ENCODE measurements at regions not wholly inside any gene's neighbourhood (a gene's known extent, or its start where the extent isn't known, plus 50 kb on each side); places are given as distances from the start of the nearest gene placed in this dataset.
A peak's percentile ranks its signal among the peaks of the same experiment; 100 is the strongest.

GRCh38 chr2:120935339-120936313, 200.0 kb downstream of the GLI2 start (continued):
- TF ChIP-seq ZNF350 (CRISPR knock-in tag; IDR thresholded peaks at IDR 0.05; ENCODE audit: borderline replicate concordance, low read depth), result peak; percentile 56; the same call in 1 of the 2 replicates
- TF ChIP-seq, protein P1, sequence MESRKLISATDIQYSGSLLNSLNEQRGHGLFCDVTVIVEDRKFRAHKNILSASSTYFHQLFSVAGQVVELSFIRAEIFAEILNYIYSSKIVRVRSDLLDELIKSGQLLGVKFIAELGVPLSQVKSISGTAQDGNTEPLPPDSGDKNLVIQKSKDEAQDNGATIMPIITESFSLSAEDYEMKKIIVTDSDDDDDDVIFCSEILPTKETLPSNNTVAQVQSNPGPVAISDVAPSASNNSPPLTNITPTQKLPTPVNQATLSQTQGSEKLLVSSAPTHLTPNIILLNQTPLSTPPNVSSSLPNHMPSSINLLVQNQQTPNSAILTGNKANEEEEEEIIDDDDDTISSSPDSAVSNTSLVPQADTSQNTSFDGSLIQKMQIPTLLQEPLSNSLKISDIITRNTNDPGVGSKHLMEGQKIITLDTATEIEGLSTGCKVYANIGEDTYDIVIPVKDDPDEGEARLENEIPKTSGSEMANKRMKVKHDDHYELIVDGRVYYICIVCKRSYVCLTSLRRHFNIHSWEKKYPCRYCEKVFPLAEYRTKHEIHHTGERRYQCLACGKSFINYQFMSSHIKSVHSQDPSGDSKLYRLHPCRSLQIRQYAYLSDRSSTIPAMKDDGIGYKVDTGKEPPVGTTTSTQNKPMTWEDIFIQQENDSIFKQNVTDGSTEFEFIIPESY (CRISPR knock-in tag; IDR thresholded peaks at IDR 0.05), result no peak
- TF ChIP-seq ARID2 (CRISPR knock-in tag; IDR thresholded peaks at IDR 0.05; ENCODE audit: borderline replicate concordance), result no peak
- peak; percentile 85; the same call in 1 of the 2 replicates for TF ChIP-seq PITX1 (CRISPR knock-in tag; IDR thresholded peaks at IDR 0.05)
- 0 out of 2 replicates have a peak, but pooled peaks have one; percentile 50 for TF ChIP-seq ZNF619 (CRISPR knock-in tag; IDR thresholded peaks at IDR 0.05)

DNA sequence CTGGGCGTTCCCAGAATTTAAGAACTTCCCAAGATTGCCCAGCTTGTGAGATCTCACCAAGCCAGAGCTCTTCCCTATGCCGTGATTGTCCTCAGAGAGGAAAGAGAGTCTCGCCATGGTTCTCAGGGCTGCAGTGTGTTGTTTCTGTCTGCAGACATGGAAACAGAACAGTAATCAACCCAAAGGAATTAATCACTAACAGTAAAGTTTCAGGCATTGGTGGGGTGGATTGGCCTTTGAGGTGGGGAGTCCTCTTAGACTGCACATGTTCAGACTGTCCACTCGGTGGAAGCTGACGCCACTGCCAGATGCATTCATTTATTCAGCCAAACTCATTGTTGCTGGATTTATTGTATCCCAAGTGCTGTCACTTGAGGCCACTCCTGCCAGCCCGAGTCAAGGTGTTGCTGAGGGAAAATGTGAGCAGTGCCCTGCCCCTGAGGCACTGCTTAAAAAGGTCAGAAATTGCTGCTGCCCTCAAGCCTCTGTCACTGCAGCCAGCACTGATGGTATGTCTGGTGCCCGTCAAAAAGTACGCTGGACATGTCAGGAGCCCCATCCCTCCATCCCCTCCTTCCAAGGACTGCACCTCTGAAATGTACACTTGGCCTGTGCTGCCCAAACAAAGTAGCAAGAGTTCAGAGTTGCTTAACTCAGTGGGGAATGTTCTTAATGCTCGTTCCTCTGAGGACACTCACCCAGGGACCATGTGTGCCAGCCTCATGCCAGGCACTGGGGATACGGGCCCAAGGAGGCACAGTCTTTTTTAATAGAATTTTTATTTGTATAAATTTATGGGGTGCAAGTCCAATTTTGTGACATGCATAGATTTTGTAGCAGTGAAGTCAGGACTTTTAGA, 201.0 kb downstream of the GLI2 start:
- H3K36me3 ChIP-seq (replicated peaks in 1 of 2; ENCODE audit: control insufficient read depth in 1 of 2, insufficient read depth in 2 of 2, low read length in 2 of 2), result no peaks in the 10 kb centered on the region
- in situ Hi-C loops (cut with HindIII; ENCODE audit: extremely low pct_ligation_motif_present, low pct_unique_long_range_greater_than_20kb) (no loop called here), intact Hi-C loops (cut with micrococcal nuclease; ENCODE audit: unreplicated experiment) (no loop called here)
- no peaks in the 10 kb centered on the region; the same call in 1 of the 2 replicates for H4K20me1 ChIP-seq (ENCODE audit: insufficient read depth, low read length)
- H3K4me3 ChIP-seq (replicated peaks in 1 of 3; ENCODE audit: insufficient read depth in 1 of 3, low read depth in 2 of 3, low read length in 3 of 3), result no peak overlapping the region
- WGBS (ENCODE audit: low lambda C conversion rate), result 46% methylated on average over 10 of the region's 10 CpGs
- no peaks in the 10 kb centered on the region for H3K9me3 ChIP-seq (ENCODE audit: low read length)
- no TSS peak for BruUV-seq (replicated peaks)
- H3K4me1 ChIP-seq (ENCODE audit: insufficient read depth, low read length), result peaks cover 87% of the 10 kb centered on the region
- H3K27ac ChIP-seq (ENCODE audit: extremely low read length, insufficient read depth, low read length), result no peak overlapping the region
- no peaks in the 10 kb centered on the region for H3K79me2 ChIP-seq (ENCODE audit: insufficient read depth, low read length)
- H3K9ac ChIP-seq (ENCODE audit: insufficient read depth, low read depth, low read length), result no peak overlapping the region
- ChIA-PET POLR2A (no interaction called here), CTCF (ENCODE audit: low intra/inter-chr PET ratio, low total read pairs) (no interaction called here)
- DNase-seq (ENCODE audit: low spot score) (no peak), ATAC-seq (no peak), FAIRE-seq (peak; percentile 56)
- H3K27me3 ChIP-seq (ENCODE audit: control insufficient read depth in 1 of 2, insufficient read depth in 2 of 2, low read length in 2 of 2), result peaks cover 0 to 5% of the 10 kb centered on the region in 2 experiments; a peak in 1 of 5 replicates
- H3K4me2 ChIP-seq (ENCODE audit: low read depth, low read length), result peak overlapping the region; percentile 87
- H2AFZ ChIP-seq (ENCODE audit: low read length), result no peak overlapping the region
- peak; percentile 35; the same call in 1 of the 2 replicates for TF ChIP-seq CEBPG (CRISPR knock-in tag; IDR thresholded peaks at IDR 0.05)
- no peak for TF ChIP-seq HNRNPLL (IDR thresholded peaks at IDR 0.05; ENCODE audit: low read depth, low read length, poor library complexity, severe bottlenecking)

Data from HepG2 (cell line).